Esophagus muscularis mucosa (tissue), 4 donors: ENCODE measurements at regions not wholly inside any gene's neighbourhood (a gene's known extent, or its start where the extent isn't known, plus 50 kb on each side); places are given as distances from the start of the nearest gene placed in this dataset.

Experiments used
- CTCF ChIP-seq, 3 experiments: fragments of 200-600 bp in 2 of 3; fragments of 450-650 bp in 1 of 3; sonication (generic) in 2 of 3; IDR thresholded peaks; one replicate each; pipeline ENCODE4 v1.5.1; 2017 to 2019; ENCODE audit warnings: antibody characterized with exemption in 3 of 3, mild to moderate bottlenecking in 2 of 3, moderate library complexity in 1 of 3
- EP300 ChIP-seq: sonication (generic); formaldehyde crosslinking; IDR thresholded peaks from one replicate; pipeline ENCODE4 v1.6.1; 2017; ENCODE audit warnings: antibody characterized with exemption
- POLR2AphosphoS5 ChIP-seq, 2 donors: sonication (generic); formaldehyde crosslinking; IDR thresholded peaks; one replicate each; pipeline ENCODE4 v1.6.1; 2017; ENCODE audit warnings: antibody characterized with exemption in 2 of 2

DNA sequence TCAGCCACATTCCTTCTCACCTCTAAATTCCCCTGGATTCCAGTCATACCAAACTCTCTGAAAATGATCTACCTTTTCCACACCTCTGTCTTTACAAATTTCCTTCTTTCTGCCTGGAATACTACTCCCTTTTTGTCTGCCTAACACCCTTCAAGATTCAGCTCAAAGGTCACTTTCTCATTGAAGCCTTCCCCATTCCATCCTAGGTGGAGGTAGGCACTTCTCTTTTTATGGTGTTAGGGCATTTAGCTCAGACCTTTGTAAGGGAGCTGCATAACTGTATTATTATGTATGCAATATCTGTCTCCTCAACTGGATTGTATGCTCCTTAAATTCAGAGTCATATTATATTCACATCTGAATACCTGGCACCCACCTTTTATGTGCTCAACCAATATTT, 137.7 kb downstream of the RCHY1 start:
- TF ChIP-seq EP300, result no peak
- TF ChIP-seq CTCF (IDR thresholded peaks at IDR 0.05), result no peak
- TF ChIP-seq POLR2AphosphoS5 (IDR thresholded peaks at IDR 0.05), result no peak
